ENCODE measurements at regions not wholly inside any gene's neighbourhood (a gene's known extent, or its start where the extent isn't known, plus 50 kb on each side); places are given as distances from the start of the nearest gene placed in this dataset.

- TF ChIP-seq, protein P1, sequence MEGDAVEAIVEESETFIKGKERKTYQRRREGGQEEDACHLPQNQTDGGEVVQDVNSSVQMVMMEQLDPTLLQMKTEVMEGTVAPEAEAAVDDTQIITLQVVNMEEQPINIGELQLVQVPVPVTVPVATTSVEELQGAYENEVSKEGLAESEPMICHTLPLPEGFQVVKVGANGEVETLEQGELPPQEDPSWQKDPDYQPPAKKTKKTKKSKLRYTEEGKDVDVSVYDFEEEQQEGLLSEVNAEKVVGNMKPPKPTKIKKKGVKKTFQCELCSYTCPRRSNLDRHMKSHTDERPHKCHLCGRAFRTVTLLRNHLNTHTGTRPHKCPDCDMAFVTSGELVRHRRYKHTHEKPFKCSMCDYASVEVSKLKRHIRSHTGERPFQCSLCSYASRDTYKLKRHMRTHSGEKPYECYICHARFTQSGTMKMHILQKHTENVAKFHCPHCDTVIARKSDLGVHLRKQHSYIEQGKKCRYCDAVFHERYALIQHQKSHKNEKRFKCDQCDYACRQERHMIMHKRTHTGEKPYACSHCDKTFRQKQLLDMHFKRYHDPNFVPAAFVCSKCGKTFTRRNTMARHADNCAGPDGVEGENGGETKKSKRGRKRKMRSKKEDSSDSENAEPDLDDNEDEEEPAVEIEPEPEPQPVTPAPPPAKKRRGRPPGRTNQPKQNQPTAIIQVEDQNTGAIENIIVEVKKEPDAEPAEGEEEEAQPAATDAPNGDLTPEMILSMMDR (IDR thresholded peaks at IDR 0.05), result no peak
- no peak for TF ChIP-seq POLR2AphosphoS5 (IDR thresholded peaks at IDR 0.05)
- no peak for TF ChIP-seq EP300 (IDR thresholded peaks at IDR 0.05)
Observed at GRCh38 chr3:118550122-118550521, 484.5 kb downstream of the IGSF11 start.
